ENCODE measurements at regions not wholly inside any gene's neighbourhood (a gene's known extent, or its start where the extent isn't known, plus 50 kb on each side); places are given as distances from the start of the nearest gene placed in this dataset.

GRCh38 chr7:47132471-47132870 lies 449.4 kb downstream of the TNS3 start:
- no peaks in the 10 kb centered on the region for H3K4me1 ChIP-seq

GRCh38 chr7:47128700-47129099 lies 453.2 kb downstream of the TNS3 start:
- no peak for DNase-seq (ENCODE audit: low spot score in 2 of 2)
- Histone ChIP-seq H3K9me3 (no peaks in the 10 kb centered on the region), H3K27me3 (no peaks in the 10 kb centered on the region), H3K27ac (no peak overlapping the region), H3K4me3 (no peak overlapping the region), H3K36me3 (no peaks in the 10 kb centered on the region), H3K4me1 (no peaks in the 10 kb centered on the region)
- TF ChIP-seq CTCF (IDR thresholded peaks at IDR 0.05): no peak
- intact Hi-C loops (cut with DNase I): no loop called here

More at GRCh38 chr7:47132471-47132870, 449.4 kb downstream of the TNS3 start:
- Histone ChIP-seq H3K36me3 (no peaks in the 10 kb centered on the region), H3K9me3 (no peaks in the 10 kb centered on the region), H3K4me3 (no peak overlapping the region), H3K27ac (no peak overlapping the region), H3K27me3 (no peaks in the 10 kb centered on the region)
- no peak for DNase-seq (ENCODE audit: low spot score in 2 of 2)
- intact Hi-C loops (cut with DNase I): no loop called here
- TF ChIP-seq CTCF (IDR thresholded peaks at IDR 0.05): no peak

- Histone ChIP-seq H3K4me3 (no peak overlapping the region), H3K27ac (no peak overlapping the region), H3K27me3 (no peaks in the 10 kb centered on the region), H3K4me1 (no peaks in the 10 kb centered on the region), H3K9me3 (no peaks in the 10 kb centered on the region), H3K36me3 (no peaks in the 10 kb centered on the region)
- TF ChIP-seq CTCF (IDR thresholded peaks at IDR 0.05): no peak
- no peak for DNase-seq (ENCODE audit: low spot score in 2 of 2)
- intact Hi-C loops (cut with DNase I): no loop called here
These were observed 456.4 kb downstream of the TNS3 start for GRCh38 chr7:47125529-47125928.

- TF ChIP-seq CTCF (IDR thresholded peaks at IDR 0.05): no peak
- peak overlapping the region; percentile 55 to 64 for H3K27ac ChIP-seq
- no peak overlapping the region for H3K4me3 ChIP-seq
- H3K9me3 ChIP-seq: no peaks in the 10 kb centered on the region
- H3K27me3 ChIP-seq: no peaks in the 10 kb centered on the region
- intact Hi-C loops (cut with DNase I): no loop called here
- DNase-seq (ENCODE audit: low spot score in 2 of 2): no peak
- no peaks in the 10 kb centered on the region for H3K36me3 ChIP-seq
- H3K4me1 ChIP-seq: no peaks in the 10 kb centered on the region
These were observed 462.5 kb downstream of the TNS3 start for GRCh38 chr7:47119261-47119865.

GRCh38 chr7:47104206-47104549 lies 477.7 kb downstream of the TNS3 start:
- intact Hi-C loops (cut with DNase I): no loop called here
- H3K27me3 ChIP-seq: no peaks in the 10 kb centered on the region
- H3K9me3 ChIP-seq: no peaks in the 10 kb centered on the region
- no peaks in the 10 kb centered on the region for H3K4me1 ChIP-seq
- no peaks in the 10 kb centered on the region for H3K36me3 ChIP-seq
- no peak for DNase-seq (ENCODE audit: low spot score in 2 of 2)
- no peak for TF ChIP-seq CTCF (IDR thresholded peaks at IDR 0.05)
- H3K27ac ChIP-seq: no peak overlapping the region
- no peak overlapping the region for H3K4me3 ChIP-seq

Measured in ascending aorta (tissue), 2 donors.